MCF 10A (cell line): ENCODE measurements at regions not wholly inside any gene's neighbourhood (a gene's known extent, or its start where the extent isn't known, plus 50 kb on each side); places are given as distances from the start of the nearest gene placed in this dataset.
"Not testable (repeated sequence)": the region's sequence is repeated elsewhere in the genome, so short reads cannot be mapped to it uniquely, and the experiment has no call there.

ENCODE experiments used
- BruUV-seq: library from RNA; stranded (reverse); fragments of 400-500 nt; replicated peaks from 2 replicates; lab custom pipeline; 2021; lab: Mats Ljungman, UMichigan
- CTCF ChIA-PET: fragments of 300-600 bp; sonication (Branson Sonifier 250); formaldehyde crosslinking; extraction: SDS; loops from one replicate; lab custom pipeline; 2021; ENCODE audit warnings: antibody characterized with exemption, inconsistent platforms; lab: Yijun Ruan, JAX
- POLR2A ChIA-PET: fragments of 300-600, 350-650 bp; sonication (Branson Sonifier 250); formaldehyde crosslinking; extraction: SDS; loops from one replicate; lab custom pipeline; 2020; ENCODE audit warnings: antibody characterized with exemption, inconsistent platforms; lab: Yijun Ruan, JAX
- DNase-seq: peaks from one replicate; pipeline ENCODE4 v3.0.0-alpha.2; 2018; ENCODE audit not compliant: unreplicated experiment
- H3K27ac Mint-ChIP-seq: one replicate; pipeline ENCODE4 v1.8.0; 2022; ENCODE audit warnings: mild to moderate bottlenecking, low read depth, mixed read lengths; ENCODE audit not compliant: unreplicated experiment
- H3K27me3 Mint-ChIP-seq: one replicate; pipeline ENCODE4 v1.8.0; 2022; ENCODE audit warnings: mixed read lengths; ENCODE audit not compliant: insufficient read depth, unreplicated experiment
- H3K36me3 Mint-ChIP-seq: one replicate; pipeline ENCODE4 v1.8.0; 2022; ENCODE audit warnings: mild to moderate bottlenecking, moderate library complexity, mixed read lengths; ENCODE audit not compliant: insufficient read depth, unreplicated experiment
- H3K4me1 Mint-ChIP-seq: one replicate; pipeline ENCODE4 v1.8.0; 2022; ENCODE audit warnings: mixed read lengths; ENCODE audit not compliant: insufficient read depth, unreplicated experiment
- H3K4me3 Mint-ChIP-seq: one replicate; pipeline ENCODE4 v1.8.0; 2022; ENCODE audit warnings: mild to moderate bottlenecking, moderate library complexity, mixed read lengths; ENCODE audit not compliant: unreplicated experiment
- H3K9me3 Mint-ChIP-seq: one replicate; pipeline ENCODE4 v1.8.0; 2022; ENCODE audit warnings: mixed read lengths; ENCODE audit not compliant: unreplicated experiment
- intact Hi-C: fragments of 100-400 bp; cut with micrococcal nuclease; formaldehyde crosslinking; loops from 2 replicates; pipeline ENCODE4 v1.14.1; 2022
- TF ChIP-seq, protein P1 (sequence below): fragments of 200-600 bp; IDR thresholded peaks from one replicate; pipeline ENCODE4 v1.8.0; 2022; ENCODE audit warnings: antibody characterized with exemption, mild to moderate bottlenecking; ENCODE audit not compliant: unreplicated experiment

DNA sequence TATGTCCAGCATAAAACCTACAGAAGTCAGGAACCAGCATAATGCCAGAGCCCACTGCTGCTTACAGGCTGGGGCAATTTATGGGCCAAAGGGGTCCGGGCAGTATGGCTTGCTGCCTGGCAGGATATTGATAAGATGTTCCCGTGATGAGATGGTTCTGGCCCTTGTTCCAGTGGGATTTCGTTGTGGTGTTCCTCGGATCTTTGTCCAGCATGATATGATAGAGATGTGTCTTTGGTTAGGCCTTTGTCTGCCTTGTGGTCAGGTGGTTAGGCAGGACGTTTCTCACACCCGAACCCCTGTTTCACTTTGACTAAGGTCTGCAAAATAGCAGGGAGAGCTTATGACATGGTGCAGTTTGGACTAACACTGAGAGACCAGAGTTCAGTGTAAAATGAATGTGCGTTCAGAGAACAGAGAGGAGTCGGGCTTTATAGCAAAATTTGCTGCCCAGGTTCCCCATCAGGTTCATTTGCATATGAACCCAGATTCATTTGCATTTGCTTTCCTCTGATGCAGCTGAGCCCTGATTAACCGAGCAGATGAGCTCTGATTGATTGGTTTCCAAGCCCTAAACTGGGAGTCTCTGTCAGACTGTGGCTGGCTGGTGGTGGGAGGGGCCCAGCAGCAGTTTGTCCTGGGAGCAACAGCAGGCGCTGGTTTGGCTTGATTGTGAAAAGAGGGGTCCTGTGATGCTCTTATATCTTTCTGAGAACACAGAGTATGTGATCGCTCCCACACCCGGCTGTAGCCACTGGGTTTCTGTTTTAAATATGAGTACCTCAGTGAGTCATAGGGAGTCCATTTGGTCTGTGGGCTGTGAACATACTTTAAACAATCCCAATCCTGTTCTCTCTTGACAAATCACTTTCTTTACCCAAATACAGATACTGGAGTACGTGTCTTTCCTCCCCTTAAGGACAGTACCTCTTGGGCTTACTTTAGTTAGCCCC lies 156.3 kb upstream of the PZP start:
- Mint-ChIP-seq H3K27ac (peak overlapping the region; percentile 70), H3K9me3 (no peaks in the 10 kb centered on the region), H3K27me3 (no peaks in the 10 kb centered on the region), H3K4me3 (peak overlapping the region; percentile 58), H3K4me1 (peaks cover 26% of the 10 kb centered on the region), H3K36me3 (no peaks in the 10 kb centered on the region)
- peak; percentile 59 for DNase-seq
- TF ChIP-seq, protein P1, sequence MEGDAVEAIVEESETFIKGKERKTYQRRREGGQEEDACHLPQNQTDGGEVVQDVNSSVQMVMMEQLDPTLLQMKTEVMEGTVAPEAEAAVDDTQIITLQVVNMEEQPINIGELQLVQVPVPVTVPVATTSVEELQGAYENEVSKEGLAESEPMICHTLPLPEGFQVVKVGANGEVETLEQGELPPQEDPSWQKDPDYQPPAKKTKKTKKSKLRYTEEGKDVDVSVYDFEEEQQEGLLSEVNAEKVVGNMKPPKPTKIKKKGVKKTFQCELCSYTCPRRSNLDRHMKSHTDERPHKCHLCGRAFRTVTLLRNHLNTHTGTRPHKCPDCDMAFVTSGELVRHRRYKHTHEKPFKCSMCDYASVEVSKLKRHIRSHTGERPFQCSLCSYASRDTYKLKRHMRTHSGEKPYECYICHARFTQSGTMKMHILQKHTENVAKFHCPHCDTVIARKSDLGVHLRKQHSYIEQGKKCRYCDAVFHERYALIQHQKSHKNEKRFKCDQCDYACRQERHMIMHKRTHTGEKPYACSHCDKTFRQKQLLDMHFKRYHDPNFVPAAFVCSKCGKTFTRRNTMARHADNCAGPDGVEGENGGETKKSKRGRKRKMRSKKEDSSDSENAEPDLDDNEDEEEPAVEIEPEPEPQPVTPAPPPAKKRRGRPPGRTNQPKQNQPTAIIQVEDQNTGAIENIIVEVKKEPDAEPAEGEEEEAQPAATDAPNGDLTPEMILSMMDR = no peak
- TSS peak; percentile 84 for BruUV-seq
- POLR2A ChIA-PET = interaction anchor here (0.7 to 1.0 kb wide), 3 partner anchors 8 to 14 kb away, joined by 3 to 6 read pairs (median 3); no protein-coding TSS in a partner anchor
- intact Hi-C loops = no loop called here
- CTCF ChIA-PET = interaction anchor here (0.6 to 4.5 kb wide), 3 partner anchors 14 to 435 kb away, joined by 3 to 30 read pairs (median 3); no protein-coding TSS in a partner anchor

DNA sequence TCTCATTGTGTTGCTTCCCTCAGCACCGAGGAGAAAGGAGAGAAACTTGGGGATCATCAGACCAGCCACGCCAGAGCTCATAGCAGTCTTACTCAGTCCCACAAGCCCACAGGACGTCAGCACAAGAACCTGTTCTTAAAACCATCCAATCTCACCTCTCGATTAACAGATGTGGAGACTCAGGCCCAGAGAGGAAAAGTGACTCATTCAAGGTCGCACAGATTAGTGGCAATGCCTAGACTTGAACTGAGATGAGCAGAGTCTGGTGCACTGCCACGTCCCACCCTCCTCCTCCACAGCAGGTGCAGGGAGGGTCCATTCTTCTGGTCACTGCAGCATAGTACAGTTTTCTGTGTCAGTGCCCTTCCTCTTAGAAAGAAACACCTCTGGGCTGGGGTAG lies 154.9 kb upstream of the PZP start:
- intact Hi-C loops = no loop called here
- DNase-seq = no peak
- Mint-ChIP-seq H3K4me1 (peaks cover 26% of the 10 kb centered on the region), H3K4me3 (no peak overlapping the region), H3K27ac (no peak overlapping the region), H3K36me3 (no peaks in the 10 kb centered on the region), H3K9me3 (no peaks in the 10 kb centered on the region), H3K27me3 (no peaks in the 10 kb centered on the region)
- ChIA-PET POLR2A (interaction anchor here (0.6 kb wide), 1 partner anchor 288 kb away, joined by 3 read pairs; no protein-coding TSS in a partner anchor), CTCF (interaction anchor here (0.6 to 1.1 kb wide), 3 partner anchors 10 to 362 kb away, joined by 3 to 4 read pairs (median 4); no protein-coding TSS in a partner anchor)
- BruUV-seq = no TSS peak
- TF ChIP-seq, protein P1 = no peak

DNA sequence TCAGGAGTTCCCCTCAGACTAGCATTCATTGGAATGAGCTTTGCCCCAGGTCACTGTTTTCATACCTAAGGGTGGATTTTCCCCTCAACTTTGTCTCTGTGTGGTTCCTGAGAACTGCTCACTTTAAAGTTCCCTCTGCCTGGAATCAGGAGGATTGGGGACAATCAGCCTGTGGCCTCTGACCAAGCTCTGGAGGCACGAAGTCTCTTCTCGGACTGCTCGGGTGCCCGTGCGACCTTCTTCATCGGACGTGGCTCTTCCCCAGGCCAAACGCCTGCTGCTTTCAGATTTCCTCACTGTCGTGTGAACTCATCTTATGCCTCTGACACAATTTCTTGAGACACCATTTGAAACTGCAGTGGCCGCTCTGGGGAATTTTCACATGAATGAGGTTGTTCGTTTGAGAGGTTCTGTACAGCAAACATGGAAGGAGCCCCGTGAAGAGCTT lies 153.7 kb upstream of the PZP start:
- Mint-ChIP-seq H3K4me1 (peaks cover 26% of the 10 kb centered on the region), H3K4me3 (no peak overlapping the region), H3K27me3 (no peaks in the 10 kb centered on the region), H3K36me3 (no peaks in the 10 kb centered on the region), H3K9me3 (no peaks in the 10 kb centered on the region), H3K27ac (no peak overlapping the region)
- CTCF ChIA-PET = interaction anchor here (0.6 to 1.4 kb wide), 8 partner anchors 11 to 742 kb away, joined by 3 to 6 read pairs (median 4); no protein-coding TSS in a partner anchor
- intact Hi-C loops = no loop called here
- POLR2A ChIA-PET = interaction anchor here (0.9 kb wide), 1 partner anchor 128 kb away, joined by 3 read pairs; no protein-coding TSS in a partner anchor
- BruUV-seq = no TSS peak
- TF ChIP-seq, protein P1 = no peak
- DNase-seq = no peak

DNA sequence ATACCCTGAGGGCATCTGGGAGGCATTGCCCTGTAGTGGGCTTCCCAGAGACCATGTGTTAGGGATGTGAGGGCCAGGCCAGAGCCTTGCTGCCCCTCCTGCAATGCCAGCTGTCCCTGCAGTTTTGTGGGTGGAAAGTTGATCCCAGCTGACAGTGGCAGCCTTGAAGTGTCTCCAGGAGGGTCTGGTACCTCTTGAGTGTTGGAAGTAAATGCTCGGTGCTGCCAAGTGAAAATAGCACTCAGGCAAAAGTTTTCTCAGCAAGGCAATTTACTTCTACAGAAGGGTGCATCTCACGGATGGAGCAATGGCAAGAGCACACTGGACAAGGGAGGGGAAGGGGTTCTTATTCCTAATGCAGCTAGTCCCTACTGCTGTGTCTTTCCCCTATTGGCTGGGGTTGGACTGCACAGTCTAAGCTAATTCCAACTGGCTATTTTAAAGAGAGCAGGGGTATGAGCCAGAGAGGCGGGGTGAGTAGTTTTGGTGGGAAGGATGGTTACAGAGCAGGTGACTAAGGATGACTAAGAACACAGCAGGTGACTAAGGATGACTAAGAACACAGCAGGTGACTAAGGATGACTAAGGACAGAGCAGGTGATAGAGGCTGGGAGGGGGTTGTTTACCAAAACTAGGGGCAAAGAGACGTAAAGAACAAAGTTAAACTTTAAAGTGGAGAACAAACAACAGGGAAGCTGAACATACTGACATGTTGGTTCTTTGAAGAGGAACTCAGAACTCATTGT lies 146.0 kb upstream of the PZP start:
- H3K4me1 Mint-ChIP-seq, H3K9me3 Mint-ChIP-seq, BruUV-seq, DNase-seq, intact Hi-C loops, H3K36me3 Mint-ChIP-seq, H3K27ac Mint-ChIP-seq, H3K4me3 Mint-ChIP-seq, H3K27me3 Mint-ChIP-seq: not testable (repeated sequence)
- CTCF ChIA-PET = interaction anchor here (0.7 to 1.0 kb wide), 3 partner anchors 12 to 114 kb away, joined by 3 read pairs; no protein-coding TSS in a partner anchor
- POLR2A ChIA-PET = interaction anchor here (0.9 kb wide), 1 partner anchor 11 kb away, joined by 3 read pairs; no protein-coding TSS in a partner anchor
